Epithelial cell of esophagus (primary cell): ENCODE measurements at regions not wholly inside any gene's neighbourhood (a gene's known extent, or its start where the extent isn't known, plus 50 kb on each side); places are given as distances from the start of the nearest gene placed in this dataset.
A peak's percentile ranks its signal among the peaks of the same experiment; 100 is the strongest.

Experiments used
- DNase-seq: peaks from one replicate; pipeline ENCODE4 v3.0.0; 2010; ENCODE audit warnings: low read depth
- H3K4me3 ChIP-seq: 2 replicates; pipeline ENCODE4 v1.5.1; 2011; ENCODE audit warnings: mild to moderate bottlenecking, low read length, control low read depth
- CTCF ChIP-seq: IDR thresholded peaks from 2 replicates; pipeline ENCODE4 v1.5.1; 2011; ENCODE audit warnings: low read depth, mild to moderate bottlenecking, low read length, control low read depth, inconsistent platforms; ENCODE audit not compliant: insufficient read depth; ENCODE audit errors: missing control alignments

- TF ChIP-seq CTCF: no peak
- peak; percentile 97 for DNase-seq
These were observed 56.5 kb upstream of the ZNF354A start for GRCh38 chr5:178786859-178787499.

DNA sequence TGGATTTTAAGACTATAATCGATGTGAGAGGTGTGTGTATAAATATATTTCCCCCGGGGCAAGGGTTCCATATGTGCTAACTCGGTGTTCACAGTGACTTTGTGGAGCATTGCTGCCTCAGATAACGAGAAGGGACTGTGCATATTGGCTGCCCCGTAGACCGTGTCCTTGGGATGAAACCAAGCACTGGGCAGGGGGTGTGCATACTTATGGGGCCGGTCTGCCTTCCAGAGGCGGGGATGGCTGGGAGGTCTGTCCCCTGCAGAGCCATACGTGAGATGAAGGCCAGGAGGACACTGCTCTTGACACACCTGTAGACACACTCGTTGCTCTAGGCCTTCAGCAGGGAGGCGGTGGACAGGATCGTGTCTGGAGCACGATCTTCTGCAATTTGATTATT lies 56.0 kb upstream of the ZNF354A start:
- no peak for TF ChIP-seq CTCF
- H3K4me3 ChIP-seq: no peak overlapping the region
- no peak for DNase-seq

More at GRCh38 chr5:178786859-178787499, 56.5 kb upstream of the ZNF354A start:
- no peak overlapping the region for H3K4me3 ChIP-seq

DNA sequence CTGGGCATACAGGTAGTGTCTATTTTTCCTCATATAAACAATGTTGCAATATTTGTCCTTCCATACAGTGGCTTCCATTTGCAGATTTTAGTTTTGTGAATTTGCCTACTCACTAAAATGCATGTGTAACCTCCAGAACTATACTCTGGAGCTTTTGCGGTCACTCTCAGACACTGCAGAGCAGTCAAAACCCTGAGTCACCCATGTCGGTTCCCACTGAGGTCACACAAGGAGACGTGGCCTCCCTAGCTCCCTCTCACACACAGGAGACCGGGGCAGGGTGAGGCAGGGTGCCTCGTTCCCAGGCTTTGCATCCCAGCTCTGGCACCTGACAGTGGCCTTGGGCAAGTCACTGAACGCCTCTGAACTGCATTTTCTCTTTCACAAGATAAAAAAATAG lies 55.5 kb upstream of the ZNF354A start:
- peak; percentile 41 for DNase-seq
- H3K4me3 ChIP-seq: no peak overlapping the region
- TF ChIP-seq CTCF: no peak

- no peak overlapping the region for H3K4me3 ChIP-seq
- no peak for TF ChIP-seq CTCF
These were observed 53.9 kb upstream of the ZNF354A start for GRCh38 chr5:178784391-178784790.

GRCh38 chr5:178781936-178782335 lies 51.5 kb upstream of the ZNF354A start:
- no peak overlapping the region for H3K4me3 ChIP-seq
- no peak for DNase-seq
- TF ChIP-seq CTCF: no peak

More at GRCh38 chr5:178784391-178784790, 53.9 kb upstream of the ZNF354A start:
- DNase-seq: no peak

DNA sequence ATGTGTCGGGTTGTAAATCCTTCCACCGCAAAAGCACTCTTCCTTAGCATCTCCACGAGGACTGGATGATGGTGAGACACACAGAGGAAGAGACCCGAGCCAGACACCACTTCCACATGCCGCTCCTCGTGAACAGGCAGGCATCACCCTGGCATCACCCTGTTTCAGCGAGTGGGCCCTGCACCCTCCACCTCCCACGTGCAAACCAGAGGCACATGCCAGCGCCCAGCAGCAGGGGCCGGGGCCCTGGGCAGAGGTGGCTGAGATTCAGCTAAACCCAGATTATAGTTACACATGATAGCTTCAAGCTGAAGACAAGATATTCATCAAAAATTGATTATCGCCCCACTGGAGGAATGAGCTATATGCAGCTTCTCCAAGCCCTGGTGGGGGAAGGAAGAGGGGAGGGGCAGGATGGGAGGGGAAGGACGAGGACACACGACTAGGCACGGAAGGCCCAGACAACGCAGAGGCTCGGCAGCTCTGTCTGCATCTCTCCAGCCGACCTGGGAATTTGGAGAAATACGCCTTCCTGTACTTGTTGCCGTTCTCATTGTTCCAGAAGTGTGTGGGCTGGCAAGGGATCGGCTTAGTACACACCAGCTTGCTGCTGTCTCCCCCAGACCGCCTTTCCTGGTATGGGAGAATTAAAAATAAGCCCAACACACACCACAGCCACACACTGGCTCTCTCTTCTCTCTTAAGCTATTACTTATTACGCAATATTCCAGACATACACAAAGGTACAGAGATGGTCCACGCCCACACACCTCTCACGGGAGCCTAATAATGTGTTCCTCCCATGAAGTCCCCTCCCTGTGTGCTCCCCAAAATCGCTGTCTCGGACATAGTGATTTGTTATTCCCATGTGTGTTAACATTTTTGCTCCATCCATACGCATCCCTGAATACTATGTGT lies 50.4 kb upstream of the ZNF354A start:
- H3K4me3 ChIP-seq: no peak overlapping the region
- TF ChIP-seq CTCF: no peak
- DNase-seq: no peak
